GM23338 (cell line): ENCODE measurements at regions not wholly inside any gene's neighbourhood (a gene's known extent, or its start where the extent isn't known, plus 50 kb on each side); places are given as distances from the start of the nearest gene placed in this dataset.

Experiments used
- ATAC-seq: fragments of 200-7000 bp; cut with Tn5 transposase; 3 replicates; pipeline ENCODE4 v1.9.1; 2020
- DNase-seq: peaks from one replicate; pipeline ENCODE4 v3.0.0-alpha.2; 2015; ENCODE audit warnings: low spot score
- H2AFZ ChIP-seq: fragments of 200-600 bp; sonication (generic); 2 replicates; pipeline ENCODE4 v1.8.0; 2016; ENCODE audit warnings: antibody characterized with exemption, mild to moderate bottlenecking, moderate library complexity
- H3F3A ChIP-seq: fragments of 200-600 bp; sonication (generic); replicated peaks from 2 replicates; pipeline ENCODE4 v1.8.0; 2017; ENCODE audit warnings: antibody characterized with exemption, mixed run types, low read depth
- H3K27ac ChIP-seq: fragments of 200-600 bp; sonication (generic); 2 replicates; pipeline ENCODE4 v1.6.1; 2016; ENCODE audit warnings: low read depth
- H3K27me3 ChIP-seq: fragments of 200-600 bp; sonication (generic); 2 replicates; pipeline ENCODE4 v1.8.0; 2016; ENCODE audit warnings: mild to moderate bottlenecking, mixed run types, moderate library complexity; ENCODE audit not compliant: insufficient read depth
- H3K36me3 ChIP-seq: fragments of 200-600 bp; sonication (generic); 2 replicates; pipeline ENCODE4 v1.8.0; 2016; ENCODE audit warnings: mild to moderate bottlenecking; ENCODE audit not compliant: insufficient read depth
- H3K4me1 ChIP-seq: fragments of 200-600 bp; sonication (generic); 2 replicates; pipeline ENCODE4 v1.8.0; 2016; ENCODE audit warnings: mild to moderate bottlenecking, moderate library complexity; ENCODE audit not compliant: insufficient read depth
- H3K4me2 ChIP-seq: fragments of 200-600 bp; sonication (generic); 2 replicates; pipeline ENCODE4 v1.7.1; 2017; ENCODE audit warnings: mixed run types
- H3K4me3 ChIP-seq: fragments of 200-600 bp; sonication (generic); 2 replicates; pipeline ENCODE4 v1.6.1; 2016; ENCODE audit warnings: mixed run types
- H3K79me2 ChIP-seq: fragments of 200-600 bp; sonication (generic); replicated peaks from 2 replicates; pipeline ENCODE4 v1.8.0; 2017; ENCODE audit warnings: mild to moderate bottlenecking; ENCODE audit not compliant: insufficient read depth
- H3K9me2 ChIP-seq: fragments of 200-600 bp; sonication (generic); 2 replicates; pipeline ENCODE4 v1.8.0; 2017; ENCODE audit not compliant: insufficient read depth
- H4K20me1 ChIP-seq: fragments of 200-600 bp; sonication (generic); replicated peaks from 2 replicates; pipeline ENCODE4 v1.8.0; 2017; ENCODE audit warnings: mild to moderate bottlenecking; ENCODE audit not compliant: insufficient read depth
- H3K27ac Mint-ChIP-seq: 2 replicates; pipeline ENCODE4 v1.8.0; 2020; ENCODE audit warnings: inconsistent platforms, mild to moderate bottlenecking, moderate library complexity, mixed read lengths
- H3K27me3 Mint-ChIP-seq: 3 replicates; pipeline ENCODE4 v1.8.0; 2022; ENCODE audit warnings: low read depth, mild to moderate bottlenecking, moderate library complexity, mixed read lengths, inconsistent platforms; ENCODE audit not compliant: insufficient read depth, poor library complexity
- H3K36me3 Mint-ChIP-seq: 3 replicates; pipeline ENCODE4 v1.8.0; 2021; ENCODE audit warnings: low read depth, mild to moderate bottlenecking, inconsistent platforms, moderate library complexity, mixed read lengths
- H3K4me1 Mint-ChIP-seq: 3 replicates; pipeline ENCODE4 v1.8.0; 2020; ENCODE audit warnings: mild to moderate bottlenecking, inconsistent platforms, mixed read lengths
- H3K4me3 Mint-ChIP-seq: 3 replicates; pipeline ENCODE4 v1.8.0; 2021; ENCODE audit warnings: moderate library complexity, mild to moderate bottlenecking, inconsistent platforms, mixed read lengths
- H3K9me3 Mint-ChIP-seq: 3 replicates; pipeline ENCODE4 v1.8.0; 2020; ENCODE audit warnings: moderate library complexity, mild to moderate bottlenecking, inconsistent platforms, mixed read lengths
- CTCF ChIP-seq, 2 experiments: fragments of 200-600 bp in 1 of 2; sonication (generic) in 1 of 2; conservative IDR thresholded peaks; 2 replicates each; pipeline versions ENCODE4 v1.5.1 to v1.6.1; 2016 to 2017; ENCODE audit warnings: antibody characterized with exemption in 2 of 2, low read depth in 2 of 2, mild to moderate bottlenecking in 2 of 2, moderate library complexity in 1 of 2
- EZH2 ChIP-seq: fragments of 200-600 bp; sonication (generic); IDR thresholded peaks from one replicate; pipeline ENCODE4 v1.8.0; 2017; ENCODE audit warnings: antibody characterized with exemption, mild to moderate bottlenecking, low read depth; ENCODE audit not compliant: unreplicated experiment
- EZH2phosphoT487 ChIP-seq: fragments of 200-600 bp; sonication (generic); IDR thresholded peaks from one replicate; pipeline ENCODE4 v1.8.1; 2018; ENCODE audit warnings: antibody characterized with exemption; ENCODE audit not compliant: unreplicated experiment
- POLR2AphosphoS5 ChIP-seq: IDR thresholded peaks from 2 replicates; pipeline ENCODE4 v1.6.1; 2016; ENCODE audit warnings: antibody characterized with exemption, low read depth
- ZNF331 ChIP-seq: fragments of 250-450 bp; sonication (Bioruptor Pico); IDR thresholded peaks from 2 replicates; pipeline ENCODE4 v1.5.0; 2020; ENCODE audit warnings: low read depth, mild to moderate bottlenecking, moderate library complexity
- TF ChIP-seq, protein P1 (sequence below): fragments of 250-450 bp; sonication (Bioruptor Pico); IDR thresholded peaks from 2 replicates; pipeline ENCODE4 v1.5.0; 2020; ENCODE audit warnings: mild to moderate bottlenecking, moderate library complexity
- TF ChIP-seq, protein P2 (sequence below): IDR thresholded peaks from one replicate; pipeline ENCODE4 v1.6.1; 2018; ENCODE audit warnings: antibody characterized with exemption; ENCODE audit not compliant: unreplicated experiment

- no peak overlapping the region for H3K4me2 ChIP-seq
- no peaks in the 10 kb centered on the region for H3K79me2 ChIP-seq
- Mint-ChIP-seq H3K4me3 (no peak overlapping the region), H3K9me3 (peaks cover 2% of the 10 kb centered on the region; the same call in 2 of the 3 replicates), H3K27me3 (no peaks in the 10 kb centered on the region), H3K4me1 (no peaks in the 10 kb centered on the region), H3K36me3 (no peaks in the 10 kb centered on the region), H3K27ac (no peak overlapping the region)
- no peaks in the 10 kb centered on the region for H3K27me3 ChIP-seq
- H3K27ac ChIP-seq, result no peak overlapping the region
- H4K20me1 ChIP-seq, result no peaks in the 10 kb centered on the region
- ATAC-seq, result no peak
- no peak overlapping the region for H3K4me3 ChIP-seq
- no peaks in the 10 kb centered on the region for H3K4me1 ChIP-seq
- H2AFZ ChIP-seq, result no peak overlapping the region
- no peaks in the 10 kb centered on the region for H3K36me3 ChIP-seq
- DNase-seq, result no peak
- H3F3A ChIP-seq, result no peaks in the 10 kb centered on the region
- 0 out of 2 replicates have a peak, but pooled peaks cover 2% of the 10 kb centered on the region for H3K9me2 ChIP-seq
- TF ChIP-seq EZH2phosphoT487 (no peak), POLR2AphosphoS5 (no peak), ZNF331 (CRISPR knock-in tag) (no peak), CTCF (conservative IDR thresholded peaks at IDR 0.05; ENCODE audit: low read depth in 2 of 2) (no peak)
Observed at GRCh38 chr5:158289967-158290366, 431.0 kb upstream of the CLINT1 start.

DNA sequence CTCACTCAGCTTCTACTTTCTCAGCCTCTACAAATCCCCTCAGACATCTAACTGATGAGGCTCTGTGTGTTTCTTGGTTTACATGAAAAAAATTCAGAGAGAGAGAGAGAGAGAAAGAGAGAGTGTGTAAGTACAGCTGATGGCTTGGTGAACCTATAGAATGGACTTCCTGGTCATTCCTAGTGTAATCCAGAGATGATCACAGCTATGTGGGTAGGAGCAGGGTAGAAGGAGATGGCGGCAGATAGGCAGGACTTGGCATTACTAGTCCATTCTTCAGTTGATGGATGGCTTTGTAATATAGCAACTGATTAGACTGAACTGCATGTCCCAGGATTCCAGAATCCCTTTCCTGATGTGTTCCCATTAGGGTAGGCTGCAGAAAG lies 429.3 kb upstream of the CLINT1 start:
- Histone ChIP-seq H3K36me3 (no peaks in the 10 kb centered on the region), H3K4me2 (no peak overlapping the region), H3K27ac (no peak overlapping the region), H4K20me1 (no peaks in the 10 kb centered on the region), H3F3A (no peaks in the 10 kb centered on the region), H3K4me1 (no peaks in the 10 kb centered on the region), H2AFZ (no peak overlapping the region; the same call in 1 of the 2 replicates), H3K27me3 (no peaks in the 10 kb centered on the region), H3K4me3 (no peak overlapping the region), H3K9me2 (0 out of 2 replicates have a peak, but pooled peaks cover 2% of the 10 kb centered on the region), H3K79me2 (no peaks in the 10 kb centered on the region)
- no peak for ATAC-seq
- DNase-seq, result no peak
- H3K9me3 Mint-ChIP-seq, result no peaks in the 10 kb centered on the region; the same call in 2 of the 3 replicates
- no peaks in the 10 kb centered on the region for H3K36me3 Mint-ChIP-seq
- H3K27me3 Mint-ChIP-seq, result no peaks in the 10 kb centered on the region
- no peak overlapping the region for H3K4me3 Mint-ChIP-seq
- no peaks in the 10 kb centered on the region for H3K4me1 Mint-ChIP-seq
- H3K27ac Mint-ChIP-seq, result no peak overlapping the region
- no peak for TF ChIP-seq ZNF331 (CRISPR knock-in tag)
- TF ChIP-seq EZH2, result no peak
- TF ChIP-seq, protein P1, sequence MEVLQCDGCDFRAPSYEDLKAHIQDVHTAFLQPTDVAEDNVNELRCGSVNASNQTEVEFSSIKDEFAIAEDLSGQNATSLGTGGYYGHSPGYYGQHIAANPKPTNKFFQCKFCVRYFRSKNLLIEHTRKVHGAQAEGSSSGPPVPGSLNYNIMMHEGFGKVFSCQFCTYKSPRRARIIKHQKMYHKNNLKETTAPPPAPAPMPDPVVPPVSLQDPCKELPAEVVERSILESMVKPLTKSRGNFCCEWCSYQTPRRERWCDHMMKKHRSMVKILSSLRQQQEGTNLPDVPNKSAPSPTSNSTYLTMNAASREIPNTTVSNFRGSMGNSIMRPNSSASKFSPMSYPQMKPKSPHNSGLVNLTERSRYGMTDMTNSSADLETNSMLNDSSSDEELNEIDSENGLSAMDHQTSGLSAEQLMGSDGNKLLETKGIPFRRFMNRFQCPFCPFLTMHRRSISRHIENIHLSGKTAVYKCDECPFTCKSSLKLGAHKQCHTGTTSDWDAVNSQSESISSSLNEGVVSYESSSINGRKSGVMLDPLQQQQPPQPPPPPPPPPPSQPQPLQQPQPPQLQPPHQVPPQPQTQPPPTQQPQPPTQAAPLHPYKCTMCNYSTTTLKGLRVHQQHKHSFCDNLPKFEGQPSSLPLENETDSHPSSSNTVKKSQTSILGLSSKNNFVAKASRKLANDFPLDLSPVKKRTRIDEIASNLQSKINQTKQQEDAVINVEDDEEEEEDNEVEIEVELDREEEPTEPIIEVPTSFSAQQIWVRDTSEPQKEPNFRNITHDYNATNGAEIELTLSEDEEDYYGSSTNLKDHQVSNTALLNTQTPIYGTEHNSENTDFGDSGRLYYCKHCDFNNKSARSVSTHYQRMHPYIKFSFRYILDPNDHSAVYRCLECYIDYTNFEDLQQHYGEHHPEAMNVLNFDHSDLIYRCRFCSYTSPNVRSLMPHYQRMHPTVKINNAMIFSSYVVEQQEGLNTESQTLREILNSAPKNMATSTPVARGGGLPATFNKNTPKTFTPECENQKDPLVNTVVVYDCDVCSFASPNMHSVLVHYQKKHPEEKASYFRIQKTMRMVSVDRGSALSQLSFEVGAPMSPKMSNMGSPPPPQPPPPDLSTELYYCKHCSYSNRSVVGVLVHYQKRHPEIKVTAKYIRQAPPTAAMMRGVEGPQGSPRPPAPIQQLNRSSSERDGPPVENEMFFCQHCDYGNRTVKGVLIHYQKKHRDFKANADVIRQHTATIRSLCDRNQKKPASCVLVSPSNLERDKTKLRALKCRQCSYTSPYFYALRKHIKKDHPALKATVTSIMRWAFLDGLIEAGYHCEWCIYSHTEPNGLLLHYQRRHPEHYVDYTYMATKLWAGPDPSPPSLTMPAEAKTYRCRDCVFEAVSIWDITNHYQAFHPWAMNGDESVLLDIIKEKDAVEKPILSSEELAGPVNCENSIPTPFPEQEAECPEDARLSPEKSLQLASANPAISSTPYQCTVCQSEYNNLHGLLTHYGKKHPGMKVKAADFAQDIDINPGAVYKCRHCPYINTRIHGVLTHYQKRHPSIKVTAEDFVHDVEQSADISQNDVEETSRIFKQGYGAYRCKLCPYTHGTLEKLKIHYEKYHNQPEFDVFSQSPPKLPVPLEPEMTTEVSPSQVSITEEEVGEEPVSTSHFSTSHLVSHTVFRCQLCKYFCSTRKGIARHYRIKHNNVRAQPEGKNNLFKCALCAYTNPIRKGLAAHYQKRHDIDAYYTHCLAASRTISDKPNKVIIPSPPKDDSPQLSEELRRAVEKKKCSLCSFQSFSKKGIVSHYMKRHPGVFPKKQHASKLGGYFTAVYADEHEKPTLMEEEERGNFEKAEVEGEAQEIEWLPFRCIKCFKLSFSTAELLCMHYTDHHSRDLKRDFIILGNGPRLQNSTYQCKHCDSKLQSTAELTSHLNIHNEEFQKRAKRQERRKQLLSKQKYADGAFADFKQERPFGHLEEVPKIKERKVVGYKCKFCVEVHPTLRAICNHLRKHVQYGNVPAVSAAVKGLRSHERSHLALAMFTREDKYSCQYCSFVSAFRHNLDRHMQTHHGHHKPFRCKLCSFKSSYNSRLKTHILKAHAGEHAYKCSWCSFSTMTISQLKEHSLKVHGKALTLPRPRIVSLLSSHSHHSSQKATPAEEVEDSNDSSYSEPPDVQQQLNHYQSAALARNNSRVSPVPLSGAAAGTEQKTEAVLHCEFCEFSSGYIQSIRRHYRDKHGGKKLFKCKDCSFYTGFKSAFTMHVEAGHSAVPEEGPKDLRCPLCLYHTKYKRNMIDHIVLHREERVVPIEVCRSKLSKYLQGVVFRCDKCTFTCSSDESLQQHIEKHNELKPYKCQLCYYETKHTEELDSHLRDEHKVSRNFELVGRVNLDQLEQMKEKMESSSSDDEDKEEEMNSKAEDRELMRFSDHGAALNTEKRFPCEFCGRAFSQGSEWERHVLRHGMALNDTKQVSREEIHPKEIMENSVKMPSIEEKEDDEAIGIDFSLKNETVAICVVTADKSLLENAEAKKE, result no peak
- TF ChIP-seq, protein P2, sequence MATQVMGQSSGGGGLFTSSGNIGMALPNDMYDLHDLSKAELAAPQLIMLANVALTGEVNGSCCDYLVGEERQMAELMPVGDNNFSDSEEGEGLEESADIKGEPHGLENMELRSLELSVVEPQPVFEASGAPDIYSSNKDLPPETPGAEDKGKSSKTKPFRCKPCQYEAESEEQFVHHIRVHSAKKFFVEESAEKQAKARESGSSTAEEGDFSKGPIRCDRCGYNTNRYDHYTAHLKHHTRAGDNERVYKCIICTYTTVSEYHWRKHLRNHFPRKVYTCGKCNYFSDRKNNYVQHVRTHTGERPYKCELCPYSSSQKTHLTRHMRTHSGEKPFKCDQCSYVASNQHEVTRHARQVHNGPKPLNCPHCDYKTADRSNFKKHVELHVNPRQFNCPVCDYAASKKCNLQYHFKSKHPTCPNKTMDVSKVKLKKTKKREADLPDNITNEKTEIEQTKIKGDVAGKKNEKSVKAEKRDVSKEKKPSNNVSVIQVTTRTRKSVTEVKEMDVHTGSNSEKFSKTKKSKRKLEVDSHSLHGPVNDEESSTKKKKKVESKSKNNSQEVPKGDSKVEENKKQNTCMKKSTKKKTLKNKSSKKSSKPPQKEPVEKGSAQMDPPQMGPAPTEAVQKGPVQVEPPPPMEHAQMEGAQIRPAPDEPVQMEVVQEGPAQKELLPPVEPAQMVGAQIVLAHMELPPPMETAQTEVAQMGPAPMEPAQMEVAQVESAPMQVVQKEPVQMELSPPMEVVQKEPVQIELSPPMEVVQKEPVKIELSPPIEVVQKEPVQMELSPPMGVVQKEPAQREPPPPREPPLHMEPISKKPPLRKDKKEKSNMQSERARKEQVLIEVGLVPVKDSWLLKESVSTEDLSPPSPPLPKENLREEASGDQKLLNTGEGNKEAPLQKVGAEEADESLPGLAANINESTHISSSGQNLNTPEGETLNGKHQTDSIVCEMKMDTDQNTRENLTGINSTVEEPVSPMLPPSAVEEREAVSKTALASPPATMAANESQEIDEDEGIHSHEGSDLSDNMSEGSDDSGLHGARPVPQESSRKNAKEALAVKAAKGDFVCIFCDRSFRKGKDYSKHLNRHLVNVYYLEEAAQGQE, result no peak
- TF ChIP-seq CTCF (conservative IDR thresholded peaks at IDR 0.05; ENCODE audit: low read depth in 2 of 2), result no peak
